ENCODE measurements at regions not wholly inside any gene's neighbourhood (a gene's known extent, or its start where the extent isn't known, plus 50 kb on each side); places are given as distances from the start of the nearest gene placed in this dataset.
"Not testable (repeated sequence)": the region's sequence is repeated elsewhere in the genome, so short reads cannot be mapped to it uniquely, and the experiment has no call there.

- no peak overlapping the region for H3K4me3 ChIP-seq (ENCODE audit: low read length)
- no peak for DNase-seq (ENCODE audit: low read depth)
- TF ChIP-seq, protein P1, sequence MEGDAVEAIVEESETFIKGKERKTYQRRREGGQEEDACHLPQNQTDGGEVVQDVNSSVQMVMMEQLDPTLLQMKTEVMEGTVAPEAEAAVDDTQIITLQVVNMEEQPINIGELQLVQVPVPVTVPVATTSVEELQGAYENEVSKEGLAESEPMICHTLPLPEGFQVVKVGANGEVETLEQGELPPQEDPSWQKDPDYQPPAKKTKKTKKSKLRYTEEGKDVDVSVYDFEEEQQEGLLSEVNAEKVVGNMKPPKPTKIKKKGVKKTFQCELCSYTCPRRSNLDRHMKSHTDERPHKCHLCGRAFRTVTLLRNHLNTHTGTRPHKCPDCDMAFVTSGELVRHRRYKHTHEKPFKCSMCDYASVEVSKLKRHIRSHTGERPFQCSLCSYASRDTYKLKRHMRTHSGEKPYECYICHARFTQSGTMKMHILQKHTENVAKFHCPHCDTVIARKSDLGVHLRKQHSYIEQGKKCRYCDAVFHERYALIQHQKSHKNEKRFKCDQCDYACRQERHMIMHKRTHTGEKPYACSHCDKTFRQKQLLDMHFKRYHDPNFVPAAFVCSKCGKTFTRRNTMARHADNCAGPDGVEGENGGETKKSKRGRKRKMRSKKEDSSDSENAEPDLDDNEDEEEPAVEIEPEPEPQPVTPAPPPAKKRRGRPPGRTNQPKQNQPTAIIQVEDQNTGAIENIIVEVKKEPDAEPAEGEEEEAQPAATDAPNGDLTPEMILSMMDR (IDR thresholded peaks at IDR 0.05; ENCODE audit: insufficient read depth, low read depth, low read length, missing control alignments), result no peak
These were observed 316.7 kb downstream of the OTUD1 start for GRCh38 chr10:23755556-23755955.

GRCh38 chr10:23768281-23768680 lies 329.4 kb downstream of the OTUD1 start:
- TF ChIP-seq, protein P1 (IDR thresholded peaks at IDR 0.05; ENCODE audit: insufficient read depth, low read depth, low read length, missing control alignments), result no peak
- H3K4me3 ChIP-seq (ENCODE audit: low read length), result no peak overlapping the region
- no peak for DNase-seq (ENCODE audit: low read depth)

DNA sequence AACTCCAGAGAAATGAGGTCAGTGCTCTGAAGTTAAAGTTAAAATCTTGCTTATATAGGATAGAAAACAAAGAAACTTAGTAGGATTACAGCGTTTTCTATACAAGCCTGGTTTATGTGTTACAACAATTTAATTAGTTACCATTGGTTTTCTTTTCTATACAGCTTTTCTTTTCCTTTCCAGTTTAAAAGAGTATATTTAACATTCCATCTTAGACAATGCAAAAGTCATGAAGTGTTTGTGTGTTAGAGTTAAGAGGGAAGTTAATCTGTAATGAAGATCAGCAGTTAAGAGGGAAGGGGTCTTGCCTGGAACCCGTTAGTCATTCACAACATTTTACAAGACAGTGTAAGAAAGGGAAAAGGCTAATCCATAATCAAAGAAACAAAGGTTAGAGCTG lies 338.3 kb downstream of the OTUD1 start:
- DNase-seq (ENCODE audit: low read depth), result no peak
- TF ChIP-seq, protein P1 (IDR thresholded peaks at IDR 0.05; ENCODE audit: insufficient read depth, low read depth, low read length, missing control alignments), result no peak
- H3K4me3 ChIP-seq (ENCODE audit: low read length), result no peak overlapping the region

DNA sequence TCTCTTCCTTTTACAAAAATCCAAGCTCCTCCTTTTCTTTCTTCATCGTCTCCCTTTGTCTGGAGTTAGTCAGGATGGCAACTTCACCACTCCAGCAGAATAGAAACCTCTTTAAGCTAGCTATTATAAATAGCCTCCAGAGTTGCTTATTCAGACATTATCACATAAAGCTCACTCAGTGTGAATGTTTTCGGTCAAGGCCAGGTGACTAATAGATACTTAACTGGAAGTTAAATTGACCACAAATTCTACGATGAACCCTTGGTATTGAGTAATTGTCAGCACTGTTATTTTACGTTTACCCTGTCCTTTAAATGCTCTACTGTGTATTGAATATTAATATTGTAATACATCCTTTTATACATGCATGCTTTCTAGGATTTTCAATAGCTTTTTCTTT lies 340.4 kb downstream of the OTUD1 start:
- no peak overlapping the region for H3K4me3 ChIP-seq (ENCODE audit: low read length)
- TF ChIP-seq, protein P1 (IDR thresholded peaks at IDR 0.05; ENCODE audit: insufficient read depth, low read depth, low read length, missing control alignments), result no peak
- DNase-seq (ENCODE audit: low read depth), result peak; percentile 8

GRCh38 chr10:23780331-23780730 lies 341.5 kb downstream of the OTUD1 start:
- no peak overlapping the region for H3K4me3 ChIP-seq (ENCODE audit: low read length)
- TF ChIP-seq, protein P1 (IDR thresholded peaks at IDR 0.05; ENCODE audit: insufficient read depth, low read depth, low read length, missing control alignments), result no peak
- DNase-seq (ENCODE audit: low read depth), result peak; percentile 11

DNA sequence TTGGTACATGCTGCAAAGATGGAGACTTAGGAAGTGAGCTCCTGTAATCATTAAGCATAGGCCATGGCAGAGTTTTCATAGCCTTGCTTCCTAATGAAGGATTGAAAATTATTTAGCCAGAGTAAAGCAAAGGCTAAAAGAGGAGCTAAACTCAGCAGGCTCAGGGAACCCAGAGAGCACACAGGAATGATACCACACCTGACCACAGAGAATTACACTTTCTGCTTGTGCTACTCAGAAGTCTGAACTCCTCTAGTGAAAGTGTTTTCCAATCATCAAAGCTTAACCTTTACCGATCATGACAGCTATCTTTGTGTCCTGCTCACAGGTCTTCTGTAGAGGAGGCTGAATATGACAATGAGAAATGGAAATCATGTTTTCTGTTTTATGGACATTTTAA lies 347.7 kb downstream of the OTUD1 start:
- TF ChIP-seq, protein P1 (IDR thresholded peaks at IDR 0.05; ENCODE audit: insufficient read depth, low read depth, low read length, missing control alignments), result no peak
- no peak overlapping the region for H3K4me3 ChIP-seq (ENCODE audit: low read length)
- DNase-seq (ENCODE audit: low read depth), result no peak

DNA sequence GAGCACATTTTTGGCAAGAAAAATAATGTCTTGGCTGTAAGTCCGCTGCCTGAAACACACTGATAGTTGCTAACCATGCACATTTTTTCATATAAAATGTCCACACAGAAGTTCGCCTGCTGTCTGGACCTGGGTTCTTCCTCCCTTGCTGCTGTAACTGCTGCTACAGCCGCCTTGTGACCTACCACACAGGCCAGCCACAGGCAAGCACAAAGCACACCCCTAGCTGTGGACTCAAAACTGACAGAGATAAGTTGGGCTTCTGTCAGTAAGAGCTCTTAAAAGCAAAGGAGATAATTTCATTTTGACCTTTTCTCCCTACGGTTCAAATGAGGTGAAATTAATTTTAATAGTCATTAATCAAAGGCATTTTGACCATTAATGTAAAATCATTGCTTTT lies 354.7 kb downstream of the OTUD1 start:
- TF ChIP-seq, protein P1 (IDR thresholded peaks at IDR 0.05; ENCODE audit: insufficient read depth, low read depth, low read length, missing control alignments), result no peak
- no peak overlapping the region for H3K4me3 ChIP-seq (ENCODE audit: low read length)
- DNase-seq (ENCODE audit: low read depth), result no peak

DNA sequence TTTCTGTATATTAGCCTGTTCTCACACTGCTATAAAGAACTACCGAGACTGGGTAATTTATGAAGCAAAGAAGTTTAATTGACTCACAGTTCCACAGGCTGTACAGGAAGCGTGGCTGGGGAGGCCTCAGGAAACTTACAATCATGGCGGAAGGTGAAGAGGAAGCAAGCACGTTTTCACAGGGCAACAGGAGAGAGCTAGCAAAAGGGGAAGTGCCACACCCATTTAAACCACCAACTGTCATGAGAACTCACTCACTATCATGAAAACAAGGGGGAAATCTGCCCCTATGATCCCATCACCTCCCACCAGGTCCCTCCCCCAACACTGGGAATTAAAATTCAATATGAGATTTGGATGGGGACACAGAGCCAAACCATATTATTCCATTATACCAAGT lies 358.6 kb downstream of the OTUD1 start:
- not testable (repeated sequence) for DNase-seq (ENCODE audit: low read depth); H3K4me3 ChIP-seq (ENCODE audit: low read length)

All from epithelial cell of esophagus (primary cell).